CD14-positive monocyte (primary cell): ENCODE measurements at regions not wholly inside any gene's neighbourhood (a gene's known extent, or its start where the extent isn't known, plus 50 kb on each side); places are given as distances from the start of the nearest gene placed in this dataset.

Experiments used
- DNase-seq, 3 donors: peaks; one replicate each; pipeline ENCODE4 v3.0.0-alpha.2; 2011 to 2022
- H2AFZ ChIP-seq: 2 replicates; pipeline ENCODE4 v1.6.0; 2012; ENCODE audit warnings: mild to moderate bottlenecking, low read depth, low read length, inconsistent platforms; ENCODE audit not compliant: insufficient read depth, poor library complexity, severe bottlenecking
- H3K27ac ChIP-seq, 2 donors: 1 replicate in 1 of 2; 2 replicates in 1 of 2; pipeline ENCODE4 v1.5.1; 2012 to 2013; ENCODE audit warnings: low read length in 2 of 2, control low read depth in 1 of 2, inconsistent platforms in 1 of 2, low read depth in 1 of 2, mild to moderate bottlenecking in 1 of 2
- H3K27me3 ChIP-seq, 2 donors: one replicate each; pipeline versions ENCODE4 v1.6.0 to v1.6.1; 2011 to 2013; ENCODE audit warnings: low read length in 2 of 2; ENCODE audit not compliant: control insufficient read depth in 2 of 2, insufficient read depth in 2 of 2
- H3K36me3 ChIP-seq, 2 donors: replicated peaks in 1 of 2; 1 replicate in 1 of 2; 2 replicates in 1 of 2; pipeline versions ENCODE4 v1.5.1 to v1.6.1; 2012 to 2013; ENCODE audit warnings: low read length in 2 of 2, control low read depth in 1 of 2, inconsistent platforms in 1 of 2, mild to moderate bottlenecking in 1 of 2; ENCODE audit not compliant: insufficient read depth in 2 of 2, control insufficient read depth in 1 of 2
- H3K4me1 ChIP-seq, 2 donors: 1 replicate in 1 of 2; 2 replicates in 1 of 2; pipeline versions ENCODE4 v1.5.1 to v1.6.1; 2012 to 2013; ENCODE audit warnings: low read length in 2 of 2, control low read depth in 1 of 2, inconsistent platforms in 1 of 2, mild to moderate bottlenecking in 1 of 2, moderate library complexity in 1 of 2; ENCODE audit not compliant: insufficient read depth in 2 of 2, control insufficient read depth in 1 of 2
- H3K4me2 ChIP-seq: replicated peaks from 2 replicates; pipeline ENCODE3; 2012; ENCODE audit warnings: low read length, moderate library complexity, mild to moderate bottlenecking; ENCODE audit not compliant: poor library complexity, severe bottlenecking; ENCODE audit errors: extremely low read depth
- H3K4me3 ChIP-seq, 3 experiments: fragments of 200-600 bp in 1 of 3; sonication (generic) in 1 of 3; replicated peaks in 1 of 3; 1 replicate in 2 of 3; 2 replicates in 1 of 3; pipeline ENCODE4 v1.5.1; 2011 to 2013; ENCODE audit warnings: low read length in 3 of 3, mild to moderate bottlenecking in 3 of 3, control low read depth in 2 of 3, low read depth in 2 of 3, inconsistent platforms in 1 of 3, moderate library complexity in 1 of 3
- H3K79me2 ChIP-seq: 2 replicates; pipeline ENCODE4 v1.6.0; 2012; ENCODE audit warnings: mild to moderate bottlenecking, control low read depth, inconsistent platforms, low read length, moderate library complexity; ENCODE audit not compliant: insufficient read depth
- H3K9ac ChIP-seq: 2 replicates; pipeline ENCODE4 v1.6.0; 2017; ENCODE audit warnings: low read length, mild to moderate bottlenecking; ENCODE audit not compliant: insufficient read depth, poor library complexity, severe bottlenecking
- H3K9me3 ChIP-seq, 2 donors: replicated peaks in 1 of 2; 1 replicate in 1 of 2; 2 replicates in 1 of 2; pipeline versions ENCODE4 v1.5.1 to v1.6.1; 2012 to 2013; ENCODE audit warnings: low read length in 2 of 2, control low read depth in 1 of 2; ENCODE audit not compliant: control insufficient read depth in 1 of 2, insufficient read depth in 1 of 2
- H4K20me1 ChIP-seq: 2 replicates; pipeline ENCODE4 v1.6.0; 2012; ENCODE audit warnings: mild to moderate bottlenecking, low read length, control low read depth, moderate library complexity; ENCODE audit not compliant: insufficient read depth
- H3K27ac Mint-ChIP-seq, 7 donors: one replicate each; pipeline ENCODE4 v1.8.0; 2020; ENCODE audit warnings: mild to moderate bottlenecking in 7 of 7, mixed read lengths in 7 of 7, moderate library complexity in 6 of 7, inconsistent platforms in 2 of 7
- H3K27me3 Mint-ChIP-seq, 3 donors: one replicate each; pipeline ENCODE4 v1.8.0; 2021 to 2022; ENCODE audit warnings: low read depth in 3 of 3, mild to moderate bottlenecking in 3 of 3, mixed read lengths in 3 of 3, moderate library complexity in 3 of 3, inconsistent platforms in 1 of 3
- H3K36me3 Mint-ChIP-seq, 2 donors: one replicate each; pipeline ENCODE4 v1.8.0; 2020; ENCODE audit warnings: mixed read lengths in 2 of 2, inconsistent platforms in 1 of 2, mild to moderate bottlenecking in 1 of 2
- H3K4me1 Mint-ChIP-seq: one replicate; pipeline ENCODE4 v1.8.0; 2020; ENCODE audit warnings: mild to moderate bottlenecking, mixed read lengths
- H3K4me3 Mint-ChIP-seq, 2 donors: one replicate each; pipeline ENCODE4 v1.8.0; 2020; ENCODE audit warnings: mild to moderate bottlenecking in 2 of 2, mixed read lengths in 2 of 2, moderate library complexity in 1 of 2
- H3K9me3 Mint-ChIP-seq, 7 donors: one replicate each; pipeline ENCODE4 v1.8.0; 2020 to 2022; ENCODE audit warnings: mixed read lengths in 7 of 7, mild to moderate bottlenecking in 6 of 7, moderate library complexity in 6 of 7, inconsistent platforms in 2 of 7
- WGBS: methylation state at CpG from one replicate; pipeline ENCODE4 v1.1.5; 2013; ENCODE audit warnings: missing lambda C conversion rate; ENCODE audit not compliant: insufficient coverage; 5-methylcytosine and 5-hydroxymethylcytosine counted together
- intact Hi-C, 2 donors: fragments of 100-400 bp; cut with micrococcal nuclease; formaldehyde crosslinking; loops; one replicate each; pipeline versions ENCODE4 v1.15.0 to v1.15.1; 2023
- TF ChIP-seq, protein P1 (sequence below): fragments of 200-600 bp; IDR thresholded peaks from one replicate; pipeline ENCODE4 v1.8.0; 2022; ENCODE audit warnings: antibody characterized with exemption, mild to moderate bottlenecking

DNA sequence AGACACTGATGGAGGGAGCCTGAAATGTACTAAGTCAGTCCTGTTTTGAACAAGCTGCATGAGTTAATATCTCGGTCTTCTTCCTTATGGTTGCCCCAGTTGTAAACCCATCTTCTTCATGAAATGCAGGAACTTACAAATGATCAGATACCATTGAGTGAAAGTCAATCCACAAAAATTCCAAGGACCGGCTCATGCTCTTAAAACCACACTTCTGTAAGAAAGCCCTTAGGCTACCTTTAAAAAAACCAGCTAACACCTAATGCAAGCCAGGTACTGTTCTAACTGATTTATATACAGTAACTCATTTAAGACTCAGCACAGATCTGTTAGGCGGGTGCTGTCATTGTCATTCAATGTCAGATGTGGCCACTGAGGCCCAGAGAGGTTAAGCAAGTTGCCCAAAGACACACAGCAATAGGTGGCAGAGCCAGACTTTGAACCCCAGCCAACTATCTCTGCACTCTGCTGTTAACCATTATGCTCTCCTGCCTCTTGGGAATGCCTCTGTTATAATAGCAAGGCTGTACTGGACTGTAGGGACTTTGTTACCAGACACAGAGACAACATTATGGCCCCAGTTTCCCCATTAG is 93.4 kb downstream of the C16orf95 start:
- no peaks in the 10 kb centered on the region for H3K36me3 ChIP-seq
- no peak overlapping the region for H3K9ac ChIP-seq
- Mint-ChIP-seq H3K27ac (no peak overlapping the region), H3K36me3 (no peaks in the 10 kb centered on the region), H3K9me3 (peaks cover 0 to 2% (median 0%) of the 10 kb centered on the region in 7 donors), H3K27me3 (peaks cover 0 to 4% (median 4%) of the 10 kb centered on the region in 3 donors), H3K4me1 (no peaks in the 10 kb centered on the region), H3K4me3 (no peak overlapping the region)
- H3K27me3 ChIP-seq: no peaks in the 10 kb centered on the region
- no peak overlapping the region for H2AFZ ChIP-seq
- intact Hi-C loops: no loop called here
- H3K4me1 ChIP-seq: no peaks in the 10 kb centered on the region
- TF ChIP-seq, protein P1, sequence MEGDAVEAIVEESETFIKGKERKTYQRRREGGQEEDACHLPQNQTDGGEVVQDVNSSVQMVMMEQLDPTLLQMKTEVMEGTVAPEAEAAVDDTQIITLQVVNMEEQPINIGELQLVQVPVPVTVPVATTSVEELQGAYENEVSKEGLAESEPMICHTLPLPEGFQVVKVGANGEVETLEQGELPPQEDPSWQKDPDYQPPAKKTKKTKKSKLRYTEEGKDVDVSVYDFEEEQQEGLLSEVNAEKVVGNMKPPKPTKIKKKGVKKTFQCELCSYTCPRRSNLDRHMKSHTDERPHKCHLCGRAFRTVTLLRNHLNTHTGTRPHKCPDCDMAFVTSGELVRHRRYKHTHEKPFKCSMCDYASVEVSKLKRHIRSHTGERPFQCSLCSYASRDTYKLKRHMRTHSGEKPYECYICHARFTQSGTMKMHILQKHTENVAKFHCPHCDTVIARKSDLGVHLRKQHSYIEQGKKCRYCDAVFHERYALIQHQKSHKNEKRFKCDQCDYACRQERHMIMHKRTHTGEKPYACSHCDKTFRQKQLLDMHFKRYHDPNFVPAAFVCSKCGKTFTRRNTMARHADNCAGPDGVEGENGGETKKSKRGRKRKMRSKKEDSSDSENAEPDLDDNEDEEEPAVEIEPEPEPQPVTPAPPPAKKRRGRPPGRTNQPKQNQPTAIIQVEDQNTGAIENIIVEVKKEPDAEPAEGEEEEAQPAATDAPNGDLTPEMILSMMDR: no peak
- H4K20me1 ChIP-seq: no peaks in the 10 kb centered on the region
- no peak for DNase-seq
- H3K79me2 ChIP-seq: no peaks in the 10 kb centered on the region
- no peak overlapping the region for H3K4me2 ChIP-seq
- no peak overlapping the region for H3K4me3 ChIP-seq
- 88% methylated on average over 2 of the region's 3 CpGs for WGBS
- H3K9me3 ChIP-seq: no peaks in the 10 kb centered on the region
- no peak overlapping the region for H3K27ac ChIP-seq

DNA sequence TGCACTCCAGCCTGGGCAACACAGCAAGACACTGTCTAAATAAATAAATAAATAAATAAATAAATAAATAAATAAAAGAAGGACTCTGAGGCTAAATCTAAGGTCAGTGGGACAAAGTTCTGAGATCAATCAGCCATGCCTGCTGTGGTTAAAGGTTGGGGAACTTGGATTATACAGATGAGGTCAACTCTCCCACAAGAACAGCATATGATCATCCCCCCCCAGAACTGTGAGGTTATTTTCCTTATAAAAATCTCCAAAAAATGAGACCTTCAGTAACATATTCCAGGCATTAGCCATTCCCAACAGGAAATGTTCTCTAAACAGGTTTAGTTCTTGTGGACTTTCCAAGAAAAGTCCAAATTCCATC is 90.3 kb downstream of the C16orf95 start:
- Histone ChIP-seq H3K4me1 (no peaks in the 10 kb centered on the region), H3K79me2 (no peaks in the 10 kb centered on the region), H2AFZ (no peak overlapping the region), H3K27me3 (no peaks in the 10 kb centered on the region), H4K20me1 (no peaks in the 10 kb centered on the region), H3K27ac (no peak overlapping the region), H3K9me3 (no peaks in the 10 kb centered on the region), H3K36me3 (no peaks in the 10 kb centered on the region), H3K9ac (no peak overlapping the region), H3K4me3 (no peak overlapping the region), H3K4me2 (no peak overlapping the region)
- Mint-ChIP-seq H3K9me3 (peaks cover 0 to 4% (median under 1%) of the 10 kb centered on the region in 7 donors), H3K4me1 (no peaks in the 10 kb centered on the region), H3K27ac (no peak overlapping the region), H3K4me3 (no peak overlapping the region), H3K27me3 (peaks cover 6 to 10% (median 7%) of the 10 kb centered on the region in 3 donors), H3K36me3 (no peaks in the 10 kb centered on the region)
- TF ChIP-seq, protein P1: no peak
- DNase-seq: no peak
- intact Hi-C loops: no loop called here
